IMR-90 (cell line): ENCODE measurements at regions not wholly inside any gene's neighbourhood (a gene's known extent, or its start where the extent isn't known, plus 50 kb on each side); places are given as distances from the start of the nearest gene placed in this dataset.
"Not testable (repeated sequence)": the region's sequence is repeated elsewhere in the genome, so short reads cannot be mapped to it uniquely, and the experiment has no call there.

Experiments used
- BHLHE40 ChIP-seq: fragments of 150-350 bp; IDR thresholded peaks from 2 replicates; pipeline ENCODE4 v1.6.1; 2016; ENCODE audit warnings: mild to moderate bottlenecking, low read depth, low read length
- MAZ ChIP-seq: IDR thresholded peaks from 2 replicates; pipeline ENCODE4 v1.6.1; 2012; ENCODE audit warnings: low read depth, mild to moderate bottlenecking, low read length, improper control_type of control experiment, moderate library complexity, borderline replicate concordance
- NFE2L2 ChIP-seq: fragments of 150-350 bp; IDR thresholded peaks from 2 replicates; pipeline ENCODE4 v1.6.1; 2016; ENCODE audit warnings: low read depth, mild to moderate bottlenecking, low read length
- POLR2A ChIP-seq: IDR thresholded peaks from 2 replicates; pipeline ENCODE4 v1.6.1; 2012; ENCODE audit warnings: mild to moderate bottlenecking, low read depth, low read length
- SMC3 ChIP-seq: fragments of 150-350 bp; IDR thresholded peaks from 2 replicates; pipeline ENCODE4 v1.6.1; 2016; ENCODE audit warnings: low read depth, mild to moderate bottlenecking, antibody characterized with exemption, low read length, moderate library complexity
- USF2 ChIP-seq: fragments of 150-350 bp; IDR thresholded peaks from 2 replicates; pipeline ENCODE4 v1.6.1; 2017; ENCODE audit warnings: mild to moderate bottlenecking, antibody characterized with exemption, low read length, low read depth
- TF ChIP-seq, protein P1 (sequence below): conservative IDR thresholded peaks from 2 replicates; pipeline ENCODE4 v1.5.1; 2012; ENCODE audit warnings: mild to moderate bottlenecking, low read depth, low read length, improper control_type of control experiment

DNA sequence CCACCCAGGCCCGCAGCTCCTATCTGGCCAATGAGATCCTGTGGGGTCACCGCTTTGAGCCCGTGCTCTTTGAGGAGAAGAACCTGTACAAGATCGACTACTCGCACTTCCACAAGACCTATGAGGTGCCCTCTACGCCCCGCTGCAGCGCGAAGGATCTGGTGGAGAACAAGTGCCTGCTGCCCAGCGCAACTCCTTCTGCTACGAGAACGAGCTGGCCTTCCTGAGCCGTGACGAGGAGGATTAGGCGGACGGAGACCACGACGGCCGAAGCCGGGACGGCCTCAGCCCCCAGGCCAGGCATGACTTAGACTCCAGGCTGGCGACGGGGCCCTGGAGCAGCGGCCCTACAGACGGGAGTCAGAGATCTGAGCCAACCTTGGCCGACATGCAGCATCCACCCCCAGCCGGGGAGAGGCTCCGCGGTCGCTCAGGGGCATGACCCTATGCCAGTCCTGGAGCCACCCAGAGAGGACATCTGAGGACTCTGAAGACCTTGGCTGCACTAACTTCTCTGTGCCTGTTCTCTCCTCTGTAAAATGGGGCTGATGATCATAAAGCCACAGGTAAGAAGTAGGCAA is 312.0 kb upstream of the WSB1 start:
- TF ChIP-seq, protein P1, sequence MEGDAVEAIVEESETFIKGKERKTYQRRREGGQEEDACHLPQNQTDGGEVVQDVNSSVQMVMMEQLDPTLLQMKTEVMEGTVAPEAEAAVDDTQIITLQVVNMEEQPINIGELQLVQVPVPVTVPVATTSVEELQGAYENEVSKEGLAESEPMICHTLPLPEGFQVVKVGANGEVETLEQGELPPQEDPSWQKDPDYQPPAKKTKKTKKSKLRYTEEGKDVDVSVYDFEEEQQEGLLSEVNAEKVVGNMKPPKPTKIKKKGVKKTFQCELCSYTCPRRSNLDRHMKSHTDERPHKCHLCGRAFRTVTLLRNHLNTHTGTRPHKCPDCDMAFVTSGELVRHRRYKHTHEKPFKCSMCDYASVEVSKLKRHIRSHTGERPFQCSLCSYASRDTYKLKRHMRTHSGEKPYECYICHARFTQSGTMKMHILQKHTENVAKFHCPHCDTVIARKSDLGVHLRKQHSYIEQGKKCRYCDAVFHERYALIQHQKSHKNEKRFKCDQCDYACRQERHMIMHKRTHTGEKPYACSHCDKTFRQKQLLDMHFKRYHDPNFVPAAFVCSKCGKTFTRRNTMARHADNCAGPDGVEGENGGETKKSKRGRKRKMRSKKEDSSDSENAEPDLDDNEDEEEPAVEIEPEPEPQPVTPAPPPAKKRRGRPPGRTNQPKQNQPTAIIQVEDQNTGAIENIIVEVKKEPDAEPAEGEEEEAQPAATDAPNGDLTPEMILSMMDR: not testable (repeated sequence)
- not testable (repeated sequence) for TF ChIP-seq MAZ, USF2, BHLHE40, POLR2A, SMC3, NFE2L2
